Mucosa of gallbladder (tissue), 1 donor: ENCODE measurements at regions not wholly inside any gene's neighbourhood (a gene's known extent, or its start where the extent isn't known, plus 50 kb on each side); places are given as distances from the start of the nearest gene placed in this dataset.

Source experiments
- DNase-seq: peaks from one replicate; pipeline ENCODE4 v3.0.0-alpha.2; 2020; ENCODE audit warnings: low spot score
- donor health status: DM: no; HTN: no; CAD: no.

DNA sequence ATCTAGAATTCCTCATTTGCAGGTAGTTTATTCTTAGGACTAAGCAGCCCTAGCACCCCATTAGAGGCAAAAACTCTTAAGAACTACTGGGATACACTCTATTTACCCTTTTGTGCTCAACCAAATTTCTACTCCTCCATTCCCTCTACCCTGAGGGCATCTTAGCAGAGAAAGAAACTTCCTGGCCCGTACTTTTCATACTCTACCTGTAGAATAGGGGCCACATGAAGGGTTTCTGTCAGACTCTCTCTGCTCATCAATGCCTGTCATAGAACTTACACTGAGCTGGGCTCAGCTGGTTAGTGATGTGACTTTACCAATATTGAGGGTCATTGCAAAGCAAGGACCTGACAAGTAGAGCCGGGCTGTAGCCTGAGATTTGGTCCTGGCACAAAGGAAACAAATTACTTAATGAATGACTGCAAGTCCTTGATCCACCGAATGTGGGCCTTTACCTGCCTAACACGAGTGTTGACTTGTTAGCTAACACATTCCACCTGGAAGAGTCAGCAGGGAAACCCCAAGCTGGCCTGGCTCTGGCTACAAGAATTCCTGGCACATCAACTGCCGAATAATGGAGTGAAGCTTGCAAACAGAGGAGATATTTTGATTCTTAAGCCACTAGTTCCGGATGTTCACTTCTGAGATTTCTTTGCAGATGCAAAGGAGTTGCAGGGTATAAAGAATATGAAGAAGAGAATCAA lies 280.5 kb upstream of the JAG1 start:
- DNase-seq: no peak

DNA sequence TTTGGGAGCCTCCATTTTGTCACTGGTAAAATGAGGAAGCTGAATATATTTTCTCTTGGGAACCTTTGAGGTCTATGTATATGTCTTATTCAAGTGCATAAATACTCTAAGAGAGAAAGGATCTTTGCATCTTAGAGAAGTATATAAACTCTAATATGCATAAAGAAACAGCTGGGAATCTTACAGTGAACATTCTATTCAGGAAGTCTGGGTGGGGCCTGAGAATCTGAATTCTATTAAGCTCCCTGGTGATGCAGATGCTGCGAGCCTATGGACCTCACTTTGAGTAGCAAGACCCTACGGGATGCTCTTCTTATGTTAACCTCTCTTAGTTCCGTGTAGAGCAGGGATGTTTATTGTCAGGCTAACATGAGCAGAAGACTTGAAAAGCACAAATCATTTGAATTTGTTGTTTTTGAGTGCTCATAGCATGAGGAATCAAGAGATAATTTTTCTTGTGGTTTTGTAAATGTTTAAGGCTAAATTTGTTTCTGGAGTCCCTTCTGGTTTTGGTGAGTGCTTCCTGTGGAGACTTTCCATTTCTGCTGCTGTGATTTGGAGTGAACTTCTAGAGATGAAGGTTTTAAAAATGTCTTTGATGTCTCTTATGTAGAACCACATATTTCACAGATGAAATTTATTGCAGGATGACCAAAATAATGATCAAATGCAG lies 281.2 kb upstream of the JAG1 start:
- no peak for DNase-seq

DNA sequence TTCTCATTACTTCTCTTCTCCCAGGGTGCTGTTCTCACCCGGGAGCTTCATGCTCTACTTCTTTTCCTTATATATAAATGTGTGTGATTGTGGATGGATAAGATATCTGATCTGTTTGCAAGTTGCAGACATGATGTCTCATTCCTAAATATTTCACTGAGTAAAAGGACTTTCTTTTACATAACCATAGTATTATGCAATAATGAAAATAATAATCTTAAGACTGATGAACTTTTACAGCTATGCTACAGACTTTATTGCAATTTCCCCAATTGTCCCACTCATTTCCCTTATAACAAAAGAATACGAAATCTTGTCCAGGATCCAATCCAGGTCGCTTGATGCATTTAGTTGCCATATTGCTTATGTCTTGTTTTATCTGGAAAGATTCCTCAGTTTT lies 284.5 kb upstream of the JAG1 start:
- DNase-seq: no peak

DNA sequence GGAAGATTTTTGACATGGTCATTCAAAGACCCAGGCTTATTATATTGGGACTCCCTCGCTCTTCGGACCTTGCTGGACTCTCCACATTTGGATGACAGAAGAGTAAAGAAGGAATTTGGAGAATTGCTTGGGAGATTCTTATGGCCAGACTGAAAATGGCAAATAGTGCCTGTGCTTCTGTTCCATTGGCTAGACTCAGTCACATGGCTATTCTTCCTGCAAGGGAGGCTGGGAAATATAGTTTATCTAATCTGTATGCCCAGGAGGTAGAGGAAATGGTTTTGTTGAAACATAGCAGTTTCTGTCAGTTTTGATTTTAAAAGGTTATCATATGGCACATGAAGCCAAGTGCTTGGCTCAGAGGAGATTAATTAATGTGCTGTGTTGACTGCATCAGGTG lies 286.6 kb upstream of the JAG1 start:
- no peak for DNase-seq

DNA sequence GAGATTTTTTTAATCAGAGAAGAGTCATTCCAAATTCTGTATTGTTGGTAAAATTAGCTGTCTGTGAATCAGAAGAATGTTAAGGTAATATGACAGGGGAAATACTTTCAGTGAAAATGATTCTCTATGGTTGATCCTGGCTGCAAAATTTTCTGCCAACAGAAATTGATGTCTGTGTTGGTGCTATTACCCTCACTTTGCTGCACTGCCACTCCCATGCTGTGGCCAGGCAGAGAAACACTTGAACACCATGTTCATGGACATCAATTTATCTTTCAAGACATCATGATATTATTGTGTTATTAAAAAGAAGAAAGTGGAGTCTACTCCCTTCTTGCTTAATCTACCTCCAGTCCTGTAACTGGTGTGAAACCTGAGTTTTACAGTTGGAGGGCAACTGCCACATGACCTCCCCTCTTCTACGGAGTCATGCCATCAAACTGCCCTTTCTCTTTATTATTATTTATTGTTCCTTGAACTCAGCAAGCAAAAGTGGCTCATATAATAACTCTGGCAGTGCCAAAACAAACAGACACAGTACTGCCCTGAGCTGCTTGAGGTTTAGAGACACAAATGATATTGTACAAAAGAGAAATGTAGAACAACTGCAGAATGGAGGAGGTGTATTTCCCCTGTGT lies 288.0 kb upstream of the JAG1 start:
- DNase-seq: no peak

DNA sequence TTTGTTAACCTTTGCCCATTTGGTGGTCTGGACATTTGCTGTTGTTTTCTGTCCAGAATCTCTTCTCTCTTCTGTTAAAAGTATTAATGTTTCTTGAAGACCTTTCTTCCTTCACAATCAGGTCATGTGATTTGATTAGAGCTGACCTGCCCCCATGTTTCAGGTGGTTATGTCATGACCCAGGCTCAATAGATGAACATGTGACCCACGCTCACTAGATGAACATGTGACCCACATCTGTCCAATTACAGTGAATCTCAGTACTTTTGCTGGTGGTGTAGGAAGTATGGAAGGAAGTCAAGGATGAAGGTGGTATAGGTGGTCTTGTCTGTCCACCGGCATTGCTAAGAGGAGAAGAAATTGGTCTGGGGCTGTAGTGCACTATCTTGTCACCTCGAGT lies 289.1 kb upstream of the JAG1 start:
- DNase-seq: no peak

DNA sequence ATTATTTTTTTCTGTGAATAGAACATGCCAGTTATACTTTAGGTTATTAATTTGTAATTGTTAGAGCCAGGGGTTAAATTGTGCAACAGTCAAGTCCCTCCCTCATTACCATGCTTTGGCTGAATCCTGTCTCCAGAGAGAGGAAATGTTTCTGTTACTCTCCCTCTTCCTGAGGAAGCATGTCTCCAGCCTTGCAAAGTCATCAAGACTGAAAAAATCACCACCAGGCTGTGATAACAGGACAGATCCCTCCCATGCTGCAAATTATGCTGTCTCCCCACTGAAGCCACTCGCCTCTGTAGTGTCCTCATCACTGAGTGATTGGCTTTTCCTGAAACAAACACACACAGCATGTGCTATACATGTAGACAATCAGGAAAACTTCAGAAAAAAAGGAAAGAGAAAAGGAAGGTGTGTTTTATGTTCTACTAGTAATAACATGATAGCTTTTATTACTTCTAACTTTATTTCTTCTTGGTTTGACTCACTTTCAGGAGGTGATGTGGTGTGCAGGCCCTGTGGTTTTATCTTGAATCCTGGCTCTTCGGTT lies 290.0 kb upstream of the JAG1 start:
- no peak for DNase-seq

DNA sequence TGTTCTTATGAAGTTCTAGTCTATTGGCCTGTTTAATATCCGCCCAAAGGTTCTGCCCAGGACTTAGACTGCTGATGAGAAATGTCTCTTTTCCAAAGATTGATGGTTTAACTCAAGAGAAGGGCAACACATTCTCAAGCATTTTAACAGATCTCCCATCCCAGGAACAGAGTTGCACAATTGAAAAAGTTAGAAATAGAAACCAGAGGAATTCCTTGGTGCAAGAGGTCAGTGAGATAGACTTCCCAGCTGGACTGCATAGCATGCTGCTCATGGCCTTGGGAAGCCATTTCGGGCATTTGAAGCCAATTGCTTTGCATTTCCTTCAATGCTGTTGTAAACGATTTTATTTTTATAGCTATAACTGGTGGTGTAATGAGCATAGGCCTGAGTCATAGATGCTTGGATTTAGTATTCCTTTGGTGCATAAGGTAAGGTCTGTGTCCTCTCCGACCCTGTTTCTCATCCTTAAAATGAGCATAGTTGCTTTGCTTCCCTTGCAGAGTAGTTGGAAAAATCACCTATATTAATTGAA lies 292.2 kb upstream of the JAG1 start:
- no peak for DNase-seq

DNA sequence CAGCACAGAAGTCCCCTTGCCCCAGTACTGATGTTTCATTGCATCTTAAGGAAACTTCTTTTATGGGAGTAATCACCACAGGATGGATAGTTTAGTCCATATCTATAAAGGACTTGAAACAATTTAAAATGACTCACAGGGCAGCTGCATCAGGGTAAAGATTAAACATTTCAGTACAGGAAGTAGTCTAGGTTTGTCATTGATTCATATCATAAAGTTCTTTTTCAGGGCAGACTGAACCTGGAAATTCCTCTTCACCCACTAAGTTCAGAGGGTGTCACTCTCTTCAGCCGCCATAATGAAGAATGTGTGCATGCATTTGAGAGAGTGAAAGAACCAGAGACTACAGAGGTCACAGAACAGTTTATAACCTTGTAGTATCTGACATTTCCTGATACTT lies 296.3 kb upstream of the JAG1 start:
- no peak for DNase-seq

DNA sequence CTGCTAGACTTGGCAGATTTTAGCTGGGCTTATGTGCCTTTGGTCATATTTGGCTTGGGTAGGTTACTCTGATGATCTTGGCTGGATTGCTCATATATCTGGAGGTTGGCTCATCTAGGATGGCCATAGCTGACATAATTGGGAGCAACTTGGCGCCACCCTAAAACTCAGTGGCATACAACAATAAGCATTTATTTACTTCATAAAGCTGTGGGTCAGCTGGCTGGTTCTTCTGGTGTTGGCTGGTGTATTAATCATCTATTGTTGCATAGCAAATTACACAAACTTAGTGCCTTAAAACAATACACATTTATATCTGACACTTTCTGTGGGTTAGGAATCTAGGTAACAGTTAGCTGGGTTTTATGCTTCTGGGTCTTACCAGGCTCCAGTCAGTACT lies 297.3 kb upstream of the JAG1 start:
- DNase-seq: no peak

DNA sequence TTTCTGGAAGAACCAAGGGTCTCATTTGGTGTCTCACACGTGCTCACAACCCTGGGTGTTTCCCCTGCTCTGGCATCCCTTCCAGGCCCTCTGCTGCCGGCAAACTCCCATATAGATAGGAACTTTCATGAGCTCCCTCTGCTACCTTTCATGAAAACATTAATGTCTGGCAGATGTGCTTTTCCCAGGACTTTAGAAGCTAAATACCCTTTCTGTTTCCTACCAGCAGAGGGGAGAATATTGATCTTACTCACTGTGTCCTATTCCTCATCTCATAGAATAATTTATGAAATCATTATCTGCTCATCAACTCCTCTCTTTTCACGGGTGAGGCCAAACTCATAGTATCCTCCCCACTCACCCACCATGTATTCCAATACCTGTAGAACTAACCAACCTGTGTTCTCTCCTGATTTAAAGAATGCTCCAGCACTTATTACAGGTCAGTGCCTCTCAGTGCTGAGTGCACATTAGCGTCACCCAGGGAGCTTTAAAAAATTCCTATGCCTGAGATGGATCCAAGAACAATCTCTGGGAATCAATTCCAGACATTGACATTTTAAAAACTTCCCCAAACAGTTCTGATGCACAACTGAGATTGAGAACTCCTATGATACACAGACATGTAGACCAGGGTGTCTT lies 298.5 kb upstream of the JAG1 start:
- DNase-seq: no peak

DNA sequence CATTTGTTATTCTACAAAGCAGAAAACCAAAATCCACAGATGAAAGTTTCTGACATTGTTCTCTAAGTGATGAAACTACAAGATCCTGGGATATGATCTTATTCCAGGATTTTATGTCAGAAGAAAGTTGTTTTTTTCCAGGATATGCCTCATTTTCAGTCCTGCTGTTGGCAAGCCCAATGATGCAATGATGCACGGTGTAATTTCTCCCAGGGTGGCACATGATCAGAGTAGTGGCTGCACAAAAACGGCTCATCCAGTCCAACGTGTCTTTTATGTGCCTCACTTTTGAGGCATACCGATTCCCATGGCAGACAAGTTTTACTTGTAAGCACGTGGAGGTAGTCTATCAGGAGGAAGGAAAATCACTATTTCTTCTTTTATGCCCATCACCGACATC lies 302.3 kb upstream of the JAG1 start:
- no peak for DNase-seq

DNA sequence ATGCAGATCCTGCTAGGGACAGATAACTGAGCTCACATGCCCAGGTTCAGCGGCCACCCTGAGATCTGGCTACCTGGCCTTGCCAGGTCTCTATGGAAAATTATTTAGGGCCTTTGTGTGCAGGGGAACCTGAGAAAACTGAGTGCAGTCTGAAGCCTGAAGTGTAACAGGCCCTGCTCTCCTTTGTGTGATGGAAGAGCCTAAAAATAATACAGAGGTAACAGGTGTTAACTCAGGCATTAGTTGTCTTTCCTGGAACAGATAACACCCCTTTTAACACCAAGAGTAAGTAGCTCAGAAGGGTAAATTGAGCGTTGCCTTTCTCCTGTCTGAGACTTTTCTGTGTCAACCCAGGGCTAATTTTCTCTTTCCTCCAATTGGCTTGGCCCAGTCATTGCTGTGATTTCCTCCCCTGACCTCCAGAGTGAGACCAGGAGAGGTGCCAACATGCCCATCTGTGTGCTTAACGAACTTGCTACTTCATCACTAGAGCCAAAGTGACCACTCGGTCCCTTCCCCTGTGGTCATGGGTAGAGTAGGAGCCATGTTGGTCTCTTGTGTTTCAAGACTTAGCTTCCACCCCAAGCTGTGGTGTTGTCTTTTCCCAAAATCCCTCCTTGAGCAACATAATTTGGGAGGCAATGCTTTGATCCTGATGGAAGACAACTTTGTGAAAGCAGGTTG lies 304.4 kb upstream of the JAG1 start:
- DNase-seq: no peak

DNA sequence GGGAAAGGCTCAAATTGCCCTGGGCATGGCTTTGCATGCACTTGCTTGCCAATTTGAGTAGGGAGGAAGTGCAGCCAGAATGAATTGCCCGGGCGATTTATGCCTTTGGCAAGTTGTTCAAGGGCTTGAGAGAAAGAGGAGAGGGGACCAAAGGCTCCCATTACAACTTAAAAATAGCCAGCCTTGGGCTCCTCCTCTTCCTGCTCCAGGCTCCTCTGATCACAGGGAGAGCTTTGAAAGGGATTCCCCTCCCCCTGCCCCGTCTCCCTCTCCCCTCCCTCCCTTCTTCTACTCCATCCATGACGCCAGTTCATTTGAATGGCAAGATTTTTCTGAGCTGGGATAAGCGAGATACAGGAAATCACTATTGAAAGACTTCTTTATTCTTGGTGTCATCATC lies 304.9 kb upstream of the JAG1 start:
- no peak for DNase-seq

DNA sequence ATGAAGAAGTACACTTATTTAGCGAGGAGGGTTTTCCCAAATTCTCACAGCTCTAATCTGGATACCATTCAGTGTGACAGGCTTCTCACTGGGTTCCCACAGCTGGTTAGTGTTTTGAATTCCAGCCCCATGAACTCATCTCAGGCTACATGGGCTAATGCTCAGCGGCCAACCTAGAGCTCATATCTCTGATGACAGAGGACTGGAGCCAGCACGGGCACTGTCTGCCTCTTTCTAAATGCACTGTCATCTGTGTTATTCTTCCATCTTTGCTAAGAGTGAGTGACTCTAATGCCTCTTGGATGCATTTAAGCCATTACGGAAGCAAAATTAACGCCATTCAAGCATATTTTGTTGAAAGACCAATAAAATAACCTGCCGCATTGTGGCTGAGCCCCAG lies 308.9 kb upstream of the JAG1 start:
- peak; percentile 28 for DNase-seq

DNA sequence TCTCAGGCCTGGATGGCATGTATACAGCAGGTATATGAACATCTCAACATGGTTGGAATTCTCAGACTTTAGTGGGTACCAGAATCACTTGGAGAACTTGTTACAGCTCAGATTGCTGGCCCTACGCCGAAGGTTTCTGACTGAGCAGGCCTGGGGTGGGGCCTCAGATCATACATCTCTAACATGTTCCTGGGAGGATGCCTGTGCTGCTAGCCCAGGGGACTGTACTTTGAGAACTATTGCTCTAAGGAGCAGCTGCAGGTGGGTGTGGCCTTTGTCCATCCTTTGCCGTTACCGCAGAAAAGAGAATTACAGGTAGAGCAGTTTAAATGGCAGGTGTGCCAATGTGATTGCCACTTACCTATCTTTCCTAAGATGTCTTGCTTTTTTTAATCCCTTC lies 310.5 kb upstream of the JAG1 start:
- no peak for DNase-seq

DNA sequence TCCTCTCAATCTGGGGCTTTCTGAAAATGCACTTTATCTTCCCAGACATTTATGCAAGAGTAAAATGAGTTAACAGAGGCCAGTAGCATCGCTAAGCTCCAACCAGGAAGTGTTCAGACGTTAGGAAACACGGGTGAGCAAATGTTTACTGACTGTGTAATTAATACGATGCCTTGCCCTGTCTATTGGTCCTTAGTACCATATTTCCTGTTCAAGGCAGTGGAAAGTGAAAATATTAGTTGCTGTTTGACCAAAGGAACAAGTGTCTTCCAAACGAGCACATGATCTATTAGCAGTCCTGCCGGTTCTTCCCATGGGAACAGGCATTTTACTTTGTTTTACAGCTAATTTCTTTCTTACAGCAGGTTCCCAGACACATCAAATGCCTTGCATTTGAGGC lies 311.1 kb upstream of the JAG1 start:
- DNase-seq: no peak

DNA sequence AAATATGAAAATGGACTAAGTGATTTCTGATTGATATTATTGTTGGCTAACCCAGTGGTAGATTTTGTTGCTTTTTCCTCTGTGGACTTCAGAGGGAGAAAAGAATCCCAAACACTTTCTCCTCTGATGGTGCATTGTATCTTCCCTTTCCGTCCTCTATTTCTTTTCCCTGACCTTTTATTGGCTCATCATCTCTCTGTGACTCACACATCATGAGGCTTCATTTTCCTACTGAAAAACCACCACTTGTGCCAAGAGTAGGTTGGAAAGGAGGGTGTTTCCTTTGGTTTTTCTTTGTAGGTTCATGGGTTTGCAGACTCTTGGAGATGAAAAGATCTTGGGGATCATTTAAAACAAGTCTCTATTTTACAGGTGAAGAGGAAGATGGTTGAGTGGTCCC lies 311.7 kb upstream of the JAG1 start:
- DNase-seq: no peak

DNA sequence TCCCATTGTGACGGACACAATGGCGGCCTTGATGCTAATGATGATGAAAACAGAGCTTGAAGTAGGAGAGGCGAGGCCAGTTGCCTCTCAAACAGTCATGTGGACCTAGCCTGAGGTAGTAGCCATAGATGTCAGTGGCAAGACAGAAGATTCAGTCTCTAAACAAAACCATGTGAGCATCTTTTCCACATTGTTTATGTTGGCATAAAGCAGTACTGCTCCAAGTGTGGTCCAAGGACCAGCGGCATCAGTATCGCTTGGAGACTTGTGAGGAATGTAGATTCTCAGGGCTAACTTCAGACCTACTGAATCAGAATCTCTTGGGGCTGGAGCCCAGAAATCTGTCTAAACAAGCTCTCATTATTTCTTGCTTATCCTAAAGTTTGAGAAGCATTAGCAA lies 312.8 kb upstream of the JAG1 start:
- no peak for DNase-seq

DNA sequence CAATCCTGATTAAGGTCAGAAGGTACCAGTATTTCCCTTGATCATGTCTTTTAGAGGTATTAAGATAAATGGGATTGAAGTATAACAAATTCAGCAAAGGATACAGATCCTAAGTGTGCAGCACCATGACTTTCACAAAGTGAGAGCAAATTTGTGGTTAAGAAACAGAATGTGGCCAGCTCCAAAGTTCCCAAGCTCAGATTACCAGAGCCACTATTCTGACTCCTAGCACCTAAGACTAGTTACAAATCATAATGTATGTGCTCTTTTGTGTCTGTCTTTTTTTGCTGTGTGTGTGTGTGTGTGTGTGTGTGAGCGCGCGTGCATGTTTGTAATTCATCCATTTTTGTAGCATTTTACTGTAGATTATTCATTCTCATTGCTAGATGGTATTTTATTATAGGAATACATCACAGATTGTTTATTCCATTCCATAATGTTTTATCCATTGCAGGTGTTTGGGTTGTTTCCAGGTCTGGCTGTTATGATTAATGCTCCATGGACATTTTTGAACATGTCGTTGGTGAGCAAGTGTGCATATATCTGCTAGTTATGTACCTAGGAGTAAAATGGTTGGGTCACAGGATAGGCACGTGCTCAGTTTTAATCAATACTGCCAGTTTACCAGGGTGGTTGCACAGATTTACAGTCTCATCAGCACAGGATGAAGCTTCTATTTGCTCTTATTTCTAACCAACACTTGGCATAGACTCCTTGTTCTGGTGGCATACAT lies 314.0 kb upstream of the JAG1 start:
- DNase-seq: no peak
